ENCODE measurements at regions not wholly inside any gene's neighbourhood (a gene's known extent, or its start where the extent isn't known, plus 50 kb on each side); places are given as distances from the start of the nearest gene placed in this dataset.

- TF ChIP-seq CTCF (IDR thresholded peaks at IDR 0.05; ENCODE audit: control extremely low read depth, extremely low read depth, low read depth, missing control alignments) = no peak
- POLR2A ChIA-PET = no interaction called here
- CTCF ChIA-PET = interaction anchor here (1.4 kb wide), 1 partner anchor 10 kb away, joined by 4 read pairs; no protein-coding TSS in a partner anchor
- DNase-seq (ENCODE audit: extremely low spot score) = no peak
Observed at GRCh38 chr19:30209617-30210600, 162.3 kb upstream of the ZNF536 start.

- CTCF ChIA-PET = no interaction called here
Observed at GRCh38 chr19:30212574-30212973, 159.6 kb upstream of the ZNF536 start.

GRCh38 chr19:30214651-30215051 lies 157.5 kb upstream of the ZNF536 start:
- DNase-seq (ENCODE audit: extremely low spot score) = no peak
- TF ChIP-seq CTCF (IDR thresholded peaks at IDR 0.05; ENCODE audit: control extremely low read depth, extremely low read depth, low read depth, missing control alignments) = no peak
- POLR2A ChIA-PET = no interaction called here
- CTCF ChIA-PET = no interaction called here

More at GRCh38 chr19:30212574-30212973, 159.6 kb upstream of the ZNF536 start:
- no peak for TF ChIP-seq CTCF (IDR thresholded peaks at IDR 0.05; ENCODE audit: control extremely low read depth, extremely low read depth, low read depth, missing control alignments)
- no peak for DNase-seq (ENCODE audit: extremely low spot score)
- POLR2A ChIA-PET = no interaction called here

GRCh38 chr19:30215248-30215647 lies 156.9 kb upstream of the ZNF536 start:
- no peak for TF ChIP-seq CTCF (IDR thresholded peaks at IDR 0.05; ENCODE audit: control extremely low read depth, extremely low read depth, low read depth, missing control alignments)
- DNase-seq (ENCODE audit: extremely low spot score) = no peak
- ChIA-PET POLR2A (no interaction called here), CTCF (interaction anchor here (1.5 kb wide), 1 partner anchor 9 kb away, joined by 4 read pairs; no protein-coding TSS in a partner anchor)

- POLR2A ChIA-PET = no interaction called here
- TF ChIP-seq CTCF (IDR thresholded peaks at IDR 0.05; ENCODE audit: control extremely low read depth, extremely low read depth, low read depth, missing control alignments) = no peak
- CTCF ChIA-PET = interaction anchor here (1.0 to 1.5 kb wide), 2 partner anchors 8 to 14 kb away, joined by 3 to 4 read pairs; no protein-coding TSS in a partner anchor
- DNase-seq (ENCODE audit: extremely low spot score) = no peak
Observed at GRCh38 chr19:30216453-30216852, 155.7 kb upstream of the ZNF536 start.

- TF ChIP-seq CTCF (IDR thresholded peaks at IDR 0.05; ENCODE audit: control extremely low read depth, extremely low read depth, low read depth, missing control alignments) = no peak
- ChIA-PET CTCF (interaction anchor here (1.0 kb wide), 2 partner anchors 13 kb away, joined by 3 to 4 read pairs; no protein-coding TSS in a partner anchor), POLR2A (no interaction called here)
- DNase-seq (ENCODE audit: extremely low spot score) = no peak
Observed at GRCh38 chr19:30217461-30217860, 154.7 kb upstream of the ZNF536 start.

Data from GM10248 (cell line).